Upper lobe of right lung (tissue), 1 donor: ENCODE measurements at regions not wholly inside any gene's neighbourhood (a gene's known extent, or its start where the extent isn't known, plus 50 kb on each side); places are given as distances from the start of the nearest gene placed in this dataset.
"Not testable (repeated sequence)": the region's sequence is repeated elsewhere in the genome, so short reads cannot be mapped to it uniquely, and the experiment has no call there.

ENCODE experiments used
- ATAC-seq: fragments of 200-7000 bp; cut with Tn5 transposase; one replicate; pipeline ENCODE4 v1.9.1; 2020; ENCODE audit warnings: mild to moderate bottlenecking, moderate library complexity
- DNase-seq: peaks from one replicate; pipeline ENCODE4 v3.0.0-alpha.2; 2020
- H3K27ac ChIP-seq: fragments of 200-600 bp; one replicate; pipeline ENCODE4 v1.8.0; 2022
- H3K27me3 ChIP-seq: fragments of 200-600 bp; one replicate; pipeline ENCODE4 v1.8.0; 2022; ENCODE audit warnings: mild to moderate bottlenecking
- H3K36me3 ChIP-seq: fragments of 200-600 bp; one replicate; pipeline ENCODE4 v1.8.0; 2022
- H3K4me1 ChIP-seq: fragments of 200-600 bp; one replicate; pipeline ENCODE4 v1.8.0; 2022
- H3K4me3 ChIP-seq: fragments of 200-600 bp; one replicate; pipeline ENCODE4 v1.8.0; 2022; ENCODE audit warnings: mild to moderate bottlenecking
- H3K9me3 ChIP-seq: fragments of 200-600 bp; one replicate; pipeline ENCODE4 v1.8.0; 2022
- CTCF ChIP-seq: fragments of 200-600 bp; IDR thresholded peaks from one replicate; pipeline ENCODE4 v1.8.0; 2022; ENCODE audit warnings: antibody characterized with exemption
- intact Hi-C: fragments of 100-400 bp; cut with DNase I; formaldehyde crosslinking; loops from one replicate; pipeline ENCODE4 v1.11.0; 2022
- donor health status: DM: no; HTN: yes; CAD: no; lungs with severe emphysema.

GRCh38 chr1:95167503-95167902 lies 50.3 kb downstream of the TLCD4 start:
- intact Hi-C loops, H3K9me3 ChIP-seq, H3K4me3 ChIP-seq, H3K27me3 ChIP-seq, H3K36me3 ChIP-seq, H3K4me1 ChIP-seq, ATAC-seq, DNase-seq, H3K27ac ChIP-seq: not testable (repeated sequence)

- no peak for TF ChIP-seq CTCF
- intact Hi-C loops: no loop called here
- ATAC-seq (no peak), DNase-seq (no peak)
- Histone ChIP-seq H3K27ac (no peak overlapping the region), H3K27me3 (no peaks in the 10 kb centered on the region), H3K4me1 (no peaks in the 10 kb centered on the region), H3K36me3 (no peaks in the 10 kb centered on the region), H3K9me3 (no peaks in the 10 kb centered on the region), H3K4me3 (no peak overlapping the region)
Observed at GRCh38 chr1:95168028-95168427, 50.9 kb downstream of the TLCD4 start.

GRCh38 chr1:95168761-95169351 lies 51.7 kb downstream of the TLCD4 start:
- no peak for TF ChIP-seq CTCF
- intact Hi-C loops: no loop called here
- Histone ChIP-seq H3K4me1 (no peaks in the 10 kb centered on the region), H3K27me3 (no peaks in the 10 kb centered on the region), H3K27ac (no peak overlapping the region), H3K9me3 (no peaks in the 10 kb centered on the region), H3K36me3 (no peaks in the 10 kb centered on the region), H3K4me3 (no peak overlapping the region)
- ATAC-seq: peak; percentile 40
- DNase-seq: no peak

- TF ChIP-seq CTCF: no peak
- ATAC-seq (peak; percentile 91), DNase-seq (no peak)
- Histone ChIP-seq H3K27me3 (no peaks in the 10 kb centered on the region), H3K36me3 (no peaks in the 10 kb centered on the region), H3K27ac (no peak overlapping the region), H3K9me3 (no peaks in the 10 kb centered on the region), H3K4me1 (no peaks in the 10 kb centered on the region), H3K4me3 (no peak overlapping the region)
- intact Hi-C loops: no loop called here
Observed at GRCh38 chr1:95169548-95169947, 52.4 kb downstream of the TLCD4 start.

GRCh38 chr1:95171270-95172245 lies 54.4 kb downstream of the TLCD4 start:
- intact Hi-C loops: no loop called here
- Histone ChIP-seq H3K36me3 (no peaks in the 10 kb centered on the region), H3K27me3 (no peaks in the 10 kb centered on the region), H3K27ac (no peak overlapping the region), H3K9me3 (no peaks in the 10 kb centered on the region), H3K4me3 (no peak overlapping the region), H3K4me1 (no peaks in the 10 kb centered on the region)
- DNase-seq: no peak
- no peak for ATAC-seq
- TF ChIP-seq CTCF: no peak

DNA sequence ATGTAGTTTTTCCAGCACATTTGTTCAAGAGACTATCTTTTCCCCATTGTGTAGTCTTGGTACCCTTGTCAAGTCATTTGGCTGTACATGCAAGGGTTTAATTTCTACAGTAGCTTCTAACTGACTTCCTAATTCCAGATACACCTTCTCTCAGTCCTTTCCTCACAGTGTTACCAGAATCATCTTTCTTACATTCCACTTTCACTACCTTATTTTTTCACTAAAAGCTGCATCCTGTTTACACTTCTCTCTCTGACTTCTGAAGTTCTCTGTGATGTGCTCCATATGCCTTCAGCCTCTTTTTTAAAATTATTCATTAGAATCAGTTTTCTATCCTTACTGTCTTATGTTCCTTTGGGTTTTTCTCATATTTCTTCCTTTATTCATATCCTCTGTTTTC lies 57.1 kb upstream of the RWDD3 start:
- no peaks in the 10 kb centered on the region for H3K4me1 ChIP-seq
- H3K36me3 ChIP-seq: no peaks in the 10 kb centered on the region
- H3K27ac ChIP-seq: no peak overlapping the region
- TF ChIP-seq CTCF: no peak
- DNase-seq (no peak), ATAC-seq (no peak)
- intact Hi-C loops: no loop called here
- H3K9me3 ChIP-seq: no peaks in the 10 kb centered on the region
- H3K4me3 ChIP-seq: no peak overlapping the region
- H3K27me3 ChIP-seq: no peaks in the 10 kb centered on the region
